ENCODE measurements at regions not wholly inside any gene's neighbourhood (a gene's known extent, or its start where the extent isn't known, plus 50 kb on each side); places are given as distances from the start of the nearest gene placed in this dataset.

DNA sequence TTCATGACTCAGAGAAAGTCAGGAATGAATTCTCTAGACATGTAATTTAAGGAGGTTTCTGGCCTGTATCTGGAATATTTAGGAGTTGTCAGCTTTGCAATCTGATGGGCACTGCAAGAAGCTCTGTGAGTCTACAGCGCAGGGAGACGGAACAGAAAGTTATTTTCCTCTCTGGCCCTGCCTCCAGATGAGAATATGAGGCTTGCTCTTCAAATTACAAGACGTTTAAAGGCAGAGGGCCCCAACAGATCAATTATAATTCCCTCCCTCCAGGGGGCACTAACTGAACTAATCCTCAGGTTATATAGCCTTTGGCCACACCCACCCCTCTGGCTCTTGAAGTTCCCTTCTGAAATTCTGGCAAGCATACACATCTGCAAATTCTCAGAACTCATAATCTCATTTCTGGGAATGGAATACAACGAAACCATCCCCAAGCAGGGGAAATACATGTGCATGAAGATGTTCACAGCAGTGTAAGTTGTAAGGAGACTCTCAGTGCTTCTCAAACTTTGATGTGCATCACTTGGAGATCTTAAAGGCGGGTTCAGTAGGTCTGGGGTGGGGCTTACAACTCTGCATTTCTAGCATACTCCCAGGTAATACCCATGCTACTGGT lies 307.6 kb downstream of the CWC27 start:
- intact Hi-C loops (cut with micrococcal nuclease; ENCODE audit: unreplicated experiment), result no loop called here
- DNase-seq (ENCODE audit: low read depth, low spot score), result no peak
- CTCF ChIA-PET, result no interaction called here
- H3K4me3 ChIP-seq (ENCODE audit: low read depth in 2 of 2, low read length in 2 of 2), result no peak overlapping the region
- POLR2A ChIA-PET, result no interaction called here
- H3K27me3 ChIP-seq (ENCODE audit: control insufficient read depth, insufficient read depth, low read length), result 0 out of 2 replicates have a peak, but pooled peaks cover 3% of the 10 kb centered on the region
- no peaks in the 10 kb centered on the region for H3K9me3 ChIP-seq (ENCODE audit: control insufficient read depth, insufficient read depth, low read depth, low read length)
- H3K36me3 ChIP-seq (ENCODE audit: control insufficient read depth, insufficient read depth, low read length), result no peaks in the 10 kb centered on the region
- TF ChIP-seq SIN3A (IDR thresholded peaks at IDR 0.05; ENCODE audit: borderline replicate concordance, insufficient read depth, low read depth, low read length) (no peak), CTCF (IDR thresholded peaks at IDR 0.05) (peak; percentile 31)
- no peak overlapping the region for H3K27ac ChIP-seq (ENCODE audit: low read length)
- in situ Hi-C loops (cut with HindIII; ENCODE audit: low pct_unique_long_range_greater_than_20kb, low sequenced_read_pairs), result no loop called here
- peak; percentile 66; the same call in 1 of the 2 replicates for ATAC-seq
- no TSS peak for BruUV-seq (replicated peaks)
- H3K4me1 ChIP-seq (ENCODE audit: control insufficient read depth, insufficient read depth, low read length), result no peaks in the 10 kb centered on the region

GRCh38 chr5:65077653-65078052 lies 308.9 kb downstream of the CWC27 start:
- BruUV-seq (replicated peaks), result no TSS peak
- 0 out of 2 replicates have a peak, but pooled peaks cover 3% of the 10 kb centered on the region for H3K27me3 ChIP-seq (ENCODE audit: control insufficient read depth, insufficient read depth, low read length)
- no peaks in the 10 kb centered on the region for H3K4me1 ChIP-seq (ENCODE audit: control insufficient read depth, insufficient read depth, low read length)
- H3K27ac ChIP-seq (ENCODE audit: low read length), result no peak overlapping the region
- ChIA-PET POLR2A (no interaction called here), CTCF (no interaction called here)
- DNase-seq (ENCODE audit: low read depth, low spot score) (no peak), ATAC-seq (no peak)
- no peaks in the 10 kb centered on the region for H3K9me3 ChIP-seq (ENCODE audit: control insufficient read depth, insufficient read depth, low read depth, low read length)
- intact Hi-C loops (cut with micrococcal nuclease; ENCODE audit: unreplicated experiment), result no loop called here
- no peak overlapping the region for H3K4me3 ChIP-seq (ENCODE audit: low read depth in 2 of 2, low read length in 2 of 2)
- in situ Hi-C loops (cut with HindIII; ENCODE audit: low pct_unique_long_range_greater_than_20kb, low sequenced_read_pairs), result no loop called here
- TF ChIP-seq REST (IDR thresholded peaks at IDR 0.05; ENCODE audit: insufficient read depth in 1 of 2, low read depth in 2 of 2, low read length in 1 of 2), result no peak
- TF ChIP-seq CTCF (IDR thresholded peaks at IDR 0.05), result no peak
- no peak for TF ChIP-seq TCF7L2 (IDR thresholded peaks at IDR 0.05; ENCODE audit: low read depth, low read length)
- no peak for TF ChIP-seq SIN3A (IDR thresholded peaks at IDR 0.05; ENCODE audit: borderline replicate concordance, insufficient read depth, low read depth, low read length)
- TF ChIP-seq POLR2AphosphoS5 (IDR thresholded peaks at IDR 0.05; ENCODE audit: low read depth, low read length), result no peak
- H3K36me3 ChIP-seq (ENCODE audit: control insufficient read depth, insufficient read depth, low read length), result no peaks in the 10 kb centered on the region

Measured in Panc1 (cell line).